Activated gamma-delta T cell treated with Interleukin-2 at 50 U/mL for 16 hours (primary cell): ENCODE measurements at regions not wholly inside any gene's neighbourhood (a gene's known extent, or its start where the extent isn't known, plus 50 kb on each side); places are given as distances from the start of the nearest gene placed in this dataset.

Experiments
- DNase-seq: peaks from one replicate; pipeline ENCODE4 v3.0.0-alpha.2; 2020

- DNase-seq = no peak
These were observed 67.0 kb upstream of the CXCL13 start for GRCh38 chr4:77538574-77539157.
